HK-2 (cell line): ENCODE measurements at regions not wholly inside any gene's neighbourhood (a gene's known extent, or its start where the extent isn't known, plus 50 kb on each side); places are given as distances from the start of the nearest gene placed in this dataset.

Experiments
- DNase-seq: peaks from one replicate; pipeline ENCODE4 v3.0.0-alpha.2; 2018; ENCODE audit not compliant: unreplicated experiment

DNA sequence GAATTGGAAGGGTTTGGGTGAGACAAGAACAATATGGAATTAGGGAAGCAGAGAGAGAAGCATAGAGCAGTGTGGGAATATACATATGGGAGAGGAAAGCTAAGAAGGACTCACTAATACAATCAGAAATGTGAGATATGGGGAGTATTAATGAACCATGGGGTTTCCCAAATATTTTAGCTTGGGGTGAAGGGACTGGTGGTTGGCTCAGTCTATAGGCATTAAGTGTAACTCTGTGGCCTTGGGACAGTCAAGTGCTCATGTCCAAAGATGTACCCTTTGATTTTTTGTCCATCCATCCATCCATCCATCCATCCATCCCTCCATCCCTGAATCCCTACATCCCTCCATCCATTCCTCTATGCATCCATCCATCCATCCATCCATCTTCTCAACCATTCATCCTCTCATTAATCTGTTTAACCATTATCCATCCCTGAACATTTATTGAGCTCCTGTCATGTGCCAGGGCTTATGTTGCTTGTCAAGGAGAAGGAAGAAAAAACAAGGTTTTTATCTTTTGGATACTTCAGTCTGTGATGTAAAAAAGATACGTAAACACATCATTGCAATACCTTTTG, 263.4 kb upstream of the CHD6 start:
- DNase-seq: no peak

DNA sequence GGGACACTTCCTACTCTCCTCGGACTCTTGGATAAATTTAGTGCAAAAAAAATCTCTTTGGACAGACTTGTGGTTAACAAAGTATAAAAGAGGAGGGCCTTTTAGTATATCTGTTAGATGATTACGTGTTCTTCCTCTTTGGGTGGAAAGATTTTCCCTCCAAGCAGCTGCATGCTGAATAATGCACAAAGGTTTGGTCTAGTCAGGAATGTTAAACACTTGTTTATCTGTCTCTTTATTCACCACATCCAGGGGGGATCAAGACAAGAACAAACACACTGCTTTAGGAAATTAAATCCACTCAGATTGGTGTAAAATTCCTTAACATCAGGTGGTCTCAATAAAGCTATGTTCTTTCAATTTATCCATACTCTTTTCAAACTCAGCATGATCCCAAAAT, 260.9 kb upstream of the CHD6 start:
- DNase-seq: no peak

DNA sequence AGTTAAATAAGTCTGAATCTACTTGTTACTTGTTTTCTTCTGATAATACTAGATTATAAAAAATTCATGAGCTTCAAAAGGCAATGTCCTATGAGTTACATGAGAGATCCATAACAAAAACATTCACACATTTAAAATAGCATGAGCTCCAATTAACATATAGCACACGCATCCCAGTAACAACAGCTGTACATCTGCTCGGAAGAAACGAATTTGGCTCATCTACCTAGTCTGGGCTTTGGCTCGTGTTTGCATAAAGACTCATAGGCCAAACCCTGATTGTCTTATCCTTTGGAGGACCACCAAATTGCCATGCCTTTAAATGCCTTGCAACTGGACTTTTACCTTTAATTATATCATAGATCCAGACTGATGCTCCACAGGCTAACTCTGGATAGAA, 259.7 kb upstream of the CHD6 start:
- no peak for DNase-seq

DNA sequence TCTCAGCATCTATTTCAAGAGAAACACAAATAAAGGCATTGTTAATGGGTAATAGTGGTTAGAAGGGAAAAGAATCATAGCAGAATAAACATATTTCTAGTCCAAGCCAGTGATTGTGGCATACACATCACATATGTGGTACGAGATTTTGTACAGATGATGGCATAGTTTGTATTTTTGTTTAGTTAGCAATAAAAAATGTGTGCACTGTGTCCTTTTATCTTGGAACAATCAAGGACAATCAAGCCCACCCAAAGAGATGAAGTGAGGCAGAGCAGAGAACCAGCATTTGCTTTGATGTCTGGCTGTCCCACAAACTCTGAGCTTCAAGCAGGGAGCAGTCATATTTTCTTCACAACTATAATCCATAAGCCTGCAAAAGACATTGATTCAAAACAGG, 256.5 kb upstream of the CHD6 start:
- DNase-seq: no peak

DNA sequence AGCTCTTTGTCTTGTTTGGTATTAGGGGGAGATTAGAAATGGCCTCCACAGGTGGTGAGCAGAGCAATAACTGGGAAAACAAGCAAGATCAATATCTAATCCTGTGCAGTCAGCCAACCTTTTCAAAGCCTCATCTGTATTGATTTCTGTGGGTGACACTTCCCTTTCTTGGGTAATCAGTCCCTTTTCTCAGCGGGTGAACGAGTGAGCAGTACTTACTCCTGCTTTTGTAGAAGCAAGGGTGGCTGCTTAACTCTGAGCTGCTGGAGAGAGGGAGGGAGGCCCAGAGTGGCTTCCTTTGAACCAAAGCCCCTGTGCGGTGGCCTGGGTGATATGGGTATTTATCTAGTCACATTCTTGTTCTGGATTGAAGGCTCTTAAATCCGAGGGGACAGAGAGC, 254.8 kb upstream of the CHD6 start:
- DNase-seq: no peak

DNA sequence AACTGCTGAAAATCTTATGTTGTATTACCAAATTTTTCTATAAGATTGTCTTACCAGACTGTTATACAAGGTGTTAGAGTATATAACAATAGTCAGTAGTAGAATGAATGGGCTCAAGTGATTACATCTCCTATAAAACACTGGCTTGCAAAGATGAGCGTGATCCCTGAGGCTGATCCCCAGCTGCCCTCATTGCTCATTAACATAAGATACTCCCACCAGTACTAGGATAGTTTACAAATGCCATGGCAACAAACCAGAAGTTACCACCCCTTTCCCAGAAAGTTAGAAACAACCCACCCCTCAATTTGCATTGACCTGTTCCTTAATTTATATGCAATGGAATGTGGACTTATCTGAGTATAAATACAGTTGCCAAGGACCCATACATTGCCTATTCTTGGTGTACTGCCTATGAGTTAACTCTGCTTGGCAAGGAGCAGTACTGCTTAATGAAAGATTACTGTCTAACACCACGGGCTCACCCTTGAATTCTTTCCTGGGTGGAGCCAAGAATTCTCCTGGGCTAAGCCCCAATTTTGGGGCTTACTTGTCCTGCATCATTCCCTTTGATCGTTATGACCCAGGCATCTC, 252.8 kb upstream of the CHD6 start:
- DNase-seq: no peak

DNA sequence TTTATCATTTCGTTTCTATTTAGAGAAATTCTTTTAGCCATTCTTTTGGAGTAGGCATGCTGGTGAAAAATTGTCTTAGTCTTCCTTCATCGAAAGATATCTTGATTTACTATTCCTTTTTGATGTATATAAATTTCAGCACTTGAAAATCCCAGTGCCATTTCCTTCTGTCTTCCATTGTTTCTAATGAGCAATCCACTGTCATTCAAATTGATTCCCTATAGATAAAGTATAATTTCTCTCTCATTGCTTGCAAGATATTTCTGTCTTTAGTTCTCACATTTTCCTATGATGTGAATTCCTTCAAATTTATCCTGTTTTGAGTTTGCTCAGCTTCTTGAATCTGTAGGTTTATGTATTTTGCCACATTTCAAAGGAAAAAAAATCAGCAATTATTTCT, 251.1 kb upstream of the CHD6 start:
- no peak for DNase-seq

DNA sequence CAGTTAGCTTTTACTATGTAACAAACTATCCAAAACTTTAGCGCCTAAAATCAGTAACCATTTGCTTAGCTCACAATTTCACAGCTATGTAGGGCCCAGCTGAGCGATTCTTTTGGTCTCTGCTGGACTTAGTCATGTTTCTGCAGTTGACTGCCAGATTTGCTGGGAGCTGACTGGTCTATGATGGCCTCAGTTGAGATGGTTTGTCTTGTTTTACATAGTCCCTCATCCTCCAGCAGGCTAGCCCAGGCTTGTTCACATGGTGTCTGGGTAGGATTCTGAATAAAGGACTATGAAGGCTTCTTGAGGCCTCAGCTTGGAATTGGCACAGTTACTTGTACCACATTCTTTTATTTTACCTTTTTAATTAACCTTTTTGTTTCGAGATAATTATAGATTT, 247.8 kb upstream of the CHD6 start:
- DNase-seq: no peak

DNA sequence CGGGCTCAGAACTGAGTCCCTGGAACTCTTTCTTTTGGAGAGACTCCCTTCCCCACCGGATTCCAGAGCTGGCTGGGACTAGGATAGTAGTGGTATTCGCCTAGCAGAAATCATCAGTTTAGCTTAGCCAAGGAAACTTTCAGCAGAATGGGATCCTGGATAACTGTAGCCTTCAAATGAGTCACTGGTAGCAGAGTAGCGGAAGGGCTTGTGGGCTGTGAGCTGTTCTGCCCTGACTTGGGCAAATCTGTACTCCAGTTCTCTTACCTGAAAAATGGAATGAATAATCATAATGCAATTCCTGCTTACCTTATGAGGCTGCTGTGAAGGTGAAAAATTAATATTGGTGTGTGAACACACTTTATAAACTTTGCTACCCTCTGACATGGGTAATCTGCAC, 244.3 kb upstream of the CHD6 start:
- no peak for DNase-seq

DNA sequence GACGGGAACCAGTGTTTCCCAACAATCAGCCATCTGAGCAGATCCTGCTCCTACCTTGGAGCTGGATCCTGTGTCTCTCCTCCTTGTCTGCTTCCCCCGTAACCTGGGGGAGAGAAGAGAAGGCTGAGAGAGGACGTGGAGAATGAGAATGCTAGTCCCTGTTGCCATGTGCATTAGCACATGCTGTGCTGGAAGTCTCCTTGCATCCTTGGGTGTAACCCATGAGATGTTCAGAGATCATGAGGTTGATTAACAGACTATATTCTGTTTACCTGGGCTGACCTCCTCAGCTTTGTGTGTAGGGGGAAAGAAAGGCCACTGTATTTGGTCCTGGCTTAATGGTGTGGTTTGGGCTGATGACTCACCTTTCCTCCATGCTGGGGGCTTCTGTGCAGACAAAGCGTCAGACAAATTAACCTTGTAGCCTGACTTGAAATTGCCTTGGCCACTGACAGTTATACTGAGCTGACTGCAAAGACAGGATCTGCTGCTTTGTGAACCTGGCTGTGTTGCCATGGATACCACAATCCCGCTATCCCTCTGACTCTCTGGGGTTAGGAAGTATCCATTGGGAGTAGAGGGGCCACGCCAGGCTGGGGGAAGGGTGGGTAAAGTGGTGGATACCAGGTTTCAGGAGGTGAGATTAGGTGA, 243.7 kb upstream of the CHD6 start:
- DNase-seq: no peak

DNA sequence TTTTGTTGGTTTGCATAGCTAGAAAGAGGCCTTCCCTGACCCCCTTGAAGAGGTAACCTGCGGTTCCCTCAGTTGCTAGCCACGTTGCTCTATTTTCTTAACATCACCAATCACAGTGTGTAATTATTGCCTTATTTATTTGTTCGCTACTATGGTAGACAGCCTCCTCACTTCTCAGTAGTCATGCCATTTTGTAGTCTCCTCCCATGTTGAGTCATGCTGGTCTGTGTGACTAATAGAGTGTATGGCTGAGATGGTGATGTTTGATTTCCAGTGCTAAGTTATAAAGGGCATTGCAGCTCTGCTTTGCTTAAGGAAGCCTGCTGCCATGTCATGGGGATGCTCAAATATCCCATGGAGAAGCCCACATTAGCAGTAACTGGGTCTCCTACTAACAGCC, 236.6 kb upstream of the CHD6 start:
- DNase-seq: no peak

DNA sequence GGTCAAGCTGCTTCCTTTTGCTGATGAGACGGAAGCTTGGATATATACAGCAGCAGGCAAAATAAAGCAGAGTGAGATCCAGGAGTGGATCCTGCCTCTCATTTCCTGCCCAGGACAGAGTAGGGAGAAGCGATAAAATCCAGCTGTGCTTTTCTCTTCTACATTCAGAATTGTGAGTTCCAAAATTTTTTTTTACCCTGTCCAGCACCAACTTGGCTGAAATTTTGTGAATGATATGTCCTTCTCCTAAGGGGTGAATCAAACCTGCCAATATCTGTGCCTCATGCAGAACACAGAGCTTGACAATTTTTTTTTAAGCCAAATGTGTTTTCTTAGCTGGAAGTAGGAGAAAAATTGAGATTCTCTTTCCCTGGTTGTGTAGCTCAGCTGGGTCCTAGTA, 235.6 kb upstream of the CHD6 start:
- no peak for DNase-seq

DNA sequence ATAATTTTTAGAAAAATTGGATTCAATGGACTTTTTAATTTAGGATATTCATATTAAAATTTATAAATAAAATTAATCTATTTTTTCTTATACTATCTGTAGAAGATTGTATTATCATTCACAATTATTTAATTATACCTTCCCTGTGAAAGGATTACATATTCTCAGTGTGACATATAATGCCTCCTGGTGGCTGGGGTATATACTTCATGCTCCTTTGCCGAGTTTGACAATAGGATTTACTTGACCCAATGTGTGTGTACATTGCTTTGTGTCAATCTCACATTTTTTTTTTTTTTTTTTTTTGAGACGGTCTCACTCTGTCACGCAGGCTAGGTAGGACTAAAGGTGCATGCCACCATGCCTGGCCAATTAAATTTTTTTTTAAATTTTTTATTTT, 230.0 kb upstream of the CHD6 start:
- no peak for DNase-seq

DNA sequence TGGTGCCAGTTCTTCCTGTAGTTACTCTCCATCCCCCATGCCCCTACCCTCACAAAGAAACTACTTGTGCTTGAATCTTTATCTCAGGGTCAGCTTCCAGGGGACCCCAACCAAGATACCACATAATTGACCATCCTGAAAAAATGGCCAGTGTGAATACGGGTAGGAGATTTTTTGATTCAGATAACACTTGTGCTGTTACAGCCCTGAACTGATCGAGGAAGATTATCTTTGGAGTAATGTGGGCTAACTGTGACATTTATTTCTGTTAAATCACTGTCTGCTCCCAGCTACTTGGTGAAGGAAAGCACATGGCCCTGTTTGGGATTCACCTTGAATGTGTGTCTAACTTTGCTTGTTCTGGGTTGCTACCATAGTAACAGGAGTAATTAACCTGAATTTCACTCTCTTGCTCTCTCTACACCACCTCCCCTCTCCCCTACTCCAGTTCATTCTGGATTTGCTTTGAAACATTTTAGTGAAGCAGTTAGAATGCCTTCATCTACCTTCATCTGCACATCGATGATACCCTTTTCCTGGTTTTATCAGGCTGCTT, 219.6 kb upstream of the CHD6 start:
- no peak for DNase-seq

DNA sequence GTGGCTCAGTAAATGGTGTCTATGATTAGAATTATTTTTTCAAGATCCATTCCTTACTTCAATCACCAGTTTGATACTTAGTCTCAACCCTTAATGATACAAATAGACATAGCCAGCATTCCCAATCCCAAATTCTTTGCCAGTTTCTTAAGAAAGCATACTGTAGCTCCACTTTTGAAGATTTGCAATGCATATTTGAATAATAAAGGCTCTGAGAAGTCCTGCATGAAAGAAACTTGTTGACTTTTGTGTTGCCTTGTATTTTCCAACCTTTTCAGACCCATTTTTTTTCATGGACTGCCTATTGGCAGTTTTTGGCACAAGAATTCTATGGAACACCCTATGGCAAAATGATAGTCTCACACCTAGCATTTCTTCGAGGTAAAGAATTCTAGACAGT, 215.6 kb upstream of the CHD6 start:
- no peak for DNase-seq

DNA sequence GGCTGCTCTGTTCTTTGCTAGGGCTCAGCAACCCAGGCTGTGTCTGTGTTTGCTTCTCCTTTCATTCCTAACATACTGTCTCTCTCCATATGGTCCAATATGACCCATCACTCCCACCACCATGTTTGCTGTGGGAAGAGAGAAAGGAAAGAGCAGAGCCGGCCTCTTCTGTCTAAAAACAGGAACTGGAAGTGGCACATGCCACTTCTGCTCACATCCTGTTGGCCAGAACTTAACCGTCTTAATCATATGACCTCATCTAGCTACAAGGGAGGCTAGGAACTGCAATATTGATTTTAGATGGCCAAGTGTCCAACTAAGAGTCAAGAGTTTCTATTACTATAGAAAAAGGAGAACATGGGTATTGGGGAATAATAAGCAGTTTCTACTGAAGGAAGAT, 212.5 kb upstream of the CHD6 start:
- DNase-seq: no peak

DNA sequence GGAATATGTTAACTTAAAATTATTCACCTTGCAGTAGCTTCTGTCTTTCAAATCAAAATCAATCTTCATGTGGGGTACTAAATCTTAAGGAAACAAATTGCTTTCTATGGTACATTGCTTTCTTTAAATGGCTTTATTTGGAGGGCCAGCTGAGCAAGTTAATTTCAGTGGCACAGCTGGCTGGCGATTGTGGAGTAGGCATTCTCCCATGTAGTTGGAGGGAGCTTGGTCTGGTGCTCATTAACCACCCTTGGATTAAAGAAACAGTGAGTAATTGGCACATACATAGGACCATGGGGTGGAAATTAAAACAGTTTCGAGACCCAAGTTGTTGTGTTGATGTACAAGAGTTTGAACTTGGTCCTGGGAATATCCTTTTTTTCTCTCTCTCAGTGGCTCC, 201.3 kb upstream of the CHD6 start:
- no peak for DNase-seq

DNA sequence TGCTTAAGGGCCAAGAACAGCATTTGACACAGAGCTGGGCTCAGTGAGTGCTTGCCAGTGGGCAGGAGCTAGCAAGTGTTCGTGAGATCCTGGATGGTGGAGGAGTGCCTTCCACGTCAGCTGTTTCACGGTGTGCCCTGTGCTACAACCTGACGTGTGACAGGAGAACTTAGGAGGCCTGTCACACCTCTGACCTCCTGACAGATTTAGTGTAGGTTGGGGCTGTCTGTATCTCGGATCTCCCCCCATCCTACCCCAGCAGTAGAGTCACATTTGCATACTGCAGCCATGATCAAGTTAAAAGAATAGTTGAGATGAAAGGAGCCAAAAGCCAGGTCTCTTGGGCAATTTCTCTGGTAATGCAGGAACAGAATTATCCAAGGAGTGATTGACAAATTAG, 200.8 kb upstream of the CHD6 start:
- no peak for DNase-seq

DNA sequence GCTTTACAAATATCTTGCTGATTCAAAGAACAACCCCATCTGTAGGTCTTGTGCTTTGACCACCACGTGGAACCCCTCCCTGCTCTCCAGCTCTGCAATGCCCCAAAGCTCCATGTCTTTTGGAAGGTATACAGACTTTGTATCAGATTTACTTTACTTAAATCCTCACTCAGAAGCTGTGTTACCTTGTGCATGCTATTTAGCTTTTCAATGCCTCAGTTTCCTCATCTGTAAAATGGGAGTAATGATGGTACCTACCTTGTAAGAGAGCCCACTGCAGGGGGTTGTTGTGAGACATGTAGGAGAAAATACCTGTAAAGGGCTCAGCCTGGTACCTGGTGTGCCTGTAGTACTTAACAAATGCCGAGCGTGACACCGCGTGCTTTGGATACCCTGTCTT, 200.2 kb upstream of the CHD6 start:
- no peak for DNase-seq

DNA sequence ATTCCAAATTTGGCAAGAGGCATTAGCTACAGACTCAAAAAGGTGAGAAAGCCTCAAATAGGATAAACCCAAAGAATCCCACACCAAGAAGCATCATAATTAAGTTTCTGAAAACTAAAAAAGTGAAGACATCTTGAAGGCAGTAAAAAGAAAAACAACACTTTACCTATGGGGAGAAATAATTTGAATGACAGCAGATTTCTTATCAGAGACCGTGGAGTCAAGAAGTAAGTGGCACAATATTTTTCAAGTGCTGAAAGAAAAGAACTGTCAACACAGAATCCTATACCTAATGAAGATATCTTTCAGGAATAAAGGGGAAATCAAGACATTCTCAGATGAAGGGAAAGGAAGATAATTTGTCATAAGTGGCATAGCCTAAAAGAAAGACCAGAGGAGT, 193.3 kb upstream of the CHD6 start:
- no peak for DNase-seq

DNA sequence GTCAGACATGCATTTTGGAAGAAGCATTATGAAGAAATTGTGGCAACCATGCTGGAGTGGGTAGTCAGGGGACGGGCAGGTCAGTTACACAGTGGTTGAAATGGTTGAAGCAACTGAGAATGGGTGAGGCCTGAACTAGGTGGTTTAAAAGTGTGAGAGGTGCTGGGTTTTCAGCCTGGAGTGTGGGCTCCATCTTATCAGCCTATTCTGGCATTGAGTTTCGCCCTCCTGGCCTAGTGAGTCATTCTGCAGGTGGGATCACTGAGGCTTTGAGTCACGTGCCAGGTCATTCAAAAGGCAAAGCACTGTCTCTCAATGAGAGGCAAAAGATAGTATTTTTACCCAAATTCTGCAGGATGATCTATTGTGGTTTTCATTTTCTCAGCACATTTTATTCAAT, 181.9 kb upstream of the CHD6 start:
- DNase-seq: no peak

DNA sequence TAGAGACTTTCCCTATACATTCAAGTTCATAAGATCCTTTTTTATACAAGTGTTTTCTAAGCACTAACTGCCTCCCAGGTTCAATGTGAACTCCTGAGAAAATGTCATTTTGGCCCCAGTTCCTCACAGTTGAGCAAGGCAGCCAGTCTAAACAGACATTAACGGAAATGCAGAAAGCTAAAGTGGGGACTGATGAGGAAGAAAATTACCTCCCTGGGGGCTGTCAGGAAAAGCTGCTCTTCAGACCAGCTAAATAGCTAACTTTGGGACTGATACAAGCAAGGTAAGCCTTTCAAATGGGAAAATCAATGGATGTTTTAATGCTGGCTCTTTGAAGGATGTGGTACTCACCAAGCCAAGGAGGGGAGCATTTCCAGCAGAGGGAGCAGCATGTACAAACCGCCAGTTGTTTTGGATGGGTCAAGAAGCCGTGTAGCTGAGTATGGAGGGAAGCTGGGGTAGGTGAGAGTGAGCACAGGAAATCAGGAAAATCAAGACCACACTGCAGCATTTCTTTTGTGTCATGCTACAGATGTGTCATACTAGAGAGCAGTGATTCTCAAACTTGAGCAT, 180.8 kb upstream of the CHD6 start:
- DNase-seq: no peak

DNA sequence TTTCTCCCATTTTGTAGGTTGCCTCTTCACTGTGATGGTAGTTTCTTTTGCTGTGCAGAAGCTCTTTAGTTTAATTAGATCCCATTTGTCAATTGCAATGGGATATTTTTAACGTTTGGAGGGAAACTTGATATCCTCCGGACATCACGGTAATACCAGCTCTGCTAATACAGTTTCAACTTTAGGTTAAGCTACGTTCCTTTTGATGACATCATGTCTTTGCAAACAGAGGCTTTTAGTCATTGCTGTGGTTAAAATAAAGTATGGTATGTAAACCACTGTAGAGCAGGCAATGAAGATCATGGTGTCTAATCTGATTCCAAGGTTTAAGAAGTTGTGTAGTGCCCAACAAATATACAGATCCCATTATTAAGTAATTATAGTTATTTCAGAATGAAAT, 168.0 kb upstream of the CHD6 start:
- DNase-seq: no peak
